Lung (tissue), 11 donors: ENCODE measurements at regions not wholly inside any gene's neighbourhood (a gene's known extent, or its start where the extent isn't known, plus 50 kb on each side); places are given as distances from the start of the nearest gene placed in this dataset.

ENCODE experiments used
- ATAC-seq: fragments of 200-7000 bp; cut with Tn5 transposase; one replicate; pipeline ENCODE4 v1.9.1; 2020; ENCODE audit warnings: moderate number of reproducible peaks; ENCODE audit not compliant: insufficient read depth, low FRiP score
- DNase-seq, 3 donors: peaks; one replicate each; pipeline ENCODE4 v3.0.0-alpha.2; 2013 to 2017
- H3K27ac ChIP-seq, 2 donors: one replicate each; pipeline ENCODE4 v1.5.1; 2013; ENCODE audit warnings: mild to moderate bottlenecking in 2 of 2, moderate library complexity in 2 of 2, control low read depth in 1 of 2, inconsistent platforms in 1 of 2, low read depth in 1 of 2, low read length in 1 of 2
- H3K27me3 ChIP-seq, 3 donors: one replicate each; pipeline ENCODE4 v1.5.1; 2013; ENCODE audit warnings: low read length in 2 of 3; ENCODE audit not compliant: control insufficient read depth in 3 of 3, insufficient read depth in 3 of 3
- H3K36me3 ChIP-seq, 4 donors: one replicate each; pipeline ENCODE4 v1.5.1; 2013; ENCODE audit warnings: low read length in 4 of 4, mild to moderate bottlenecking in 1 of 4, moderate library complexity in 1 of 4; ENCODE audit not compliant: control insufficient read depth in 4 of 4, insufficient read depth in 4 of 4
- H3K4me1 ChIP-seq, 5 donors: one replicate each; pipeline ENCODE4 v1.5.1; 2013; ENCODE audit warnings: low read length in 5 of 5, mild to moderate bottlenecking in 2 of 5, moderate library complexity in 1 of 5; ENCODE audit not compliant: control insufficient read depth in 5 of 5, insufficient read depth in 5 of 5
- H3K4me3 ChIP-seq: one replicate; pipeline ENCODE4 v1.5.1; 2013; ENCODE audit warnings: mild to moderate bottlenecking, control low read depth, moderate library complexity
- H3K9ac ChIP-seq, 2 donors: one replicate each; pipeline ENCODE4 v1.5.1; 2013; ENCODE audit warnings: low read length in 2 of 2, control low read depth in 1 of 2; ENCODE audit not compliant: insufficient read depth in 1 of 2
- H3K9me3 ChIP-seq, 4 donors: one replicate each; pipeline ENCODE4 v1.5.1; 2013; ENCODE audit warnings: low read length in 3 of 4, mild to moderate bottlenecking in 1 of 4, moderate library complexity in 1 of 4; ENCODE audit not compliant: control insufficient read depth in 4 of 4, insufficient read depth in 3 of 4
- WGBS, 2 donors: extraction: QIAGEN DNeasy Blood & Tissue Kit; methylation state at CpG; one replicate each; pipeline ENCODE4 v1.1.7; 2013; 5-methylcytosine and 5-hydroxymethylcytosine counted together
- TF ChIP-seq, protein P1 (sequence below): IDR thresholded peaks from 2 replicates; pipeline ENCODE4 v1.5.1; 2012; ENCODE audit warnings: mild to moderate bottlenecking; ENCODE audit errors: control extremely low read depth, extremely low read depth
- donor health status: control.
- donor health status: control.
- donor health status: Bipolar disorder and iron deficiency.
- donor health status: healthy.
- donor health status: DM: yes; HTN: yes; CAD: no.

DNA sequence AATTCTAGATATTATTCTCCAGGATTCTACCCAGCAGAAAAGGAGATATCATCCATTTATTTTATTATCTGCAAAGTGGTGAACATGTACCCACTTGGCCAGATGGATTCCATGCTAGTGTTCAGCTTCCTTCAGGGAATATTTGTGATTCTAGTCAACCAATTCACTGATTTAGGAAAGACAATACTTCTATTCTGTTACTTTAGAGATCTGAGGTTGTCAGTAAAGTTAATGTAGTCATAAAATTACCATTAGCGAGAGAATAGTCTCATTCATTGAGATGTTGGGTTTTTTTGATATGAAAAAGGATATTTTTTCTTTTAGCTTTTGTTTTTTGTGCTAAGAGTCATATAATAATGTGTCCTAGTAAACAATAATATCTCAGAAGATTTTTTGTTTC is 222.8 kb downstream of the CGGBP1 start:
- peaks cover 0 to 4% (median 0%) of the 10 kb centered on the region in 5 donors for H3K4me1 ChIP-seq

DNA sequence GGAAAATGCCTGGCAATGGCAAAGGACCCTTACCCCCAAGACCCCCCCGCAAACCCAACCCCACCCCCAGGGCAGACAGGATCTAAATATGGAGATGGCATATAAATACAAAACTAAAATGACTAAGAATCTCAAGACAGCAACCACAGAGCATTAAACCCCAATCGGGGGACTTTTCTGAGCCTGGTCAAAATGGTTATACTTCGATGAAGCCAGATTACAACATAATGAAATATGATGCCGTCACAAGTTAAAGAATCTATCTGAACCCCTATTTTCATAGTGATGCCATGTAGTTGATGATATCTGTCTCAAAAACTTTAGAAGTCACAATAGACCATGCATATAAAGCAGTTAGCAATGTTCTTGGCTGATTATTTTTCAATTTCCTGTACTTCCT is 223.6 kb downstream of the CGGBP1 start:
- H3K36me3 ChIP-seq = no peaks in the 10 kb centered on the region
- ATAC-seq = no peak
- H3K27ac ChIP-seq = no peak overlapping the region
- H3K4me1 ChIP-seq = peaks cover 0 to 4% (median 0%) of the 10 kb centered on the region in 5 donors
- no peaks in the 10 kb centered on the region for H3K27me3 ChIP-seq
- 60 to 82% methylated on average over 4 of the region's 4 CpGs for WGBS, 2 donors
- TF ChIP-seq, protein P1, sequence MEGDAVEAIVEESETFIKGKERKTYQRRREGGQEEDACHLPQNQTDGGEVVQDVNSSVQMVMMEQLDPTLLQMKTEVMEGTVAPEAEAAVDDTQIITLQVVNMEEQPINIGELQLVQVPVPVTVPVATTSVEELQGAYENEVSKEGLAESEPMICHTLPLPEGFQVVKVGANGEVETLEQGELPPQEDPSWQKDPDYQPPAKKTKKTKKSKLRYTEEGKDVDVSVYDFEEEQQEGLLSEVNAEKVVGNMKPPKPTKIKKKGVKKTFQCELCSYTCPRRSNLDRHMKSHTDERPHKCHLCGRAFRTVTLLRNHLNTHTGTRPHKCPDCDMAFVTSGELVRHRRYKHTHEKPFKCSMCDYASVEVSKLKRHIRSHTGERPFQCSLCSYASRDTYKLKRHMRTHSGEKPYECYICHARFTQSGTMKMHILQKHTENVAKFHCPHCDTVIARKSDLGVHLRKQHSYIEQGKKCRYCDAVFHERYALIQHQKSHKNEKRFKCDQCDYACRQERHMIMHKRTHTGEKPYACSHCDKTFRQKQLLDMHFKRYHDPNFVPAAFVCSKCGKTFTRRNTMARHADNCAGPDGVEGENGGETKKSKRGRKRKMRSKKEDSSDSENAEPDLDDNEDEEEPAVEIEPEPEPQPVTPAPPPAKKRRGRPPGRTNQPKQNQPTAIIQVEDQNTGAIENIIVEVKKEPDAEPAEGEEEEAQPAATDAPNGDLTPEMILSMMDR = no peak
- no peak overlapping the region for H3K4me3 ChIP-seq
- peaks cover 0 to 2% (median 0%) of the 10 kb centered on the region in 4 donors for H3K9me3 ChIP-seq
- DNase-seq = no peak
- no peak overlapping the region for H3K9ac ChIP-seq

More for the DNA sequence above, 222.8 kb downstream of the CGGBP1 start:
- no peaks in the 10 kb centered on the region for H3K27me3 ChIP-seq
- TF ChIP-seq, protein P1 = no peak
- peaks cover 0 to 2% (median 0%) of the 10 kb centered on the region in 4 donors for H3K9me3 ChIP-seq
- H3K27ac ChIP-seq = no peak overlapping the region
- DNase-seq (no peak), ATAC-seq (no peak)
- no peaks in the 10 kb centered on the region for H3K36me3 ChIP-seq
- 84 to 98% methylated on average over 1 of the region's 1 CpG for WGBS, 2 donors
- no peak overlapping the region for H3K9ac ChIP-seq
- no peak overlapping the region for H3K4me3 ChIP-seq

DNA sequence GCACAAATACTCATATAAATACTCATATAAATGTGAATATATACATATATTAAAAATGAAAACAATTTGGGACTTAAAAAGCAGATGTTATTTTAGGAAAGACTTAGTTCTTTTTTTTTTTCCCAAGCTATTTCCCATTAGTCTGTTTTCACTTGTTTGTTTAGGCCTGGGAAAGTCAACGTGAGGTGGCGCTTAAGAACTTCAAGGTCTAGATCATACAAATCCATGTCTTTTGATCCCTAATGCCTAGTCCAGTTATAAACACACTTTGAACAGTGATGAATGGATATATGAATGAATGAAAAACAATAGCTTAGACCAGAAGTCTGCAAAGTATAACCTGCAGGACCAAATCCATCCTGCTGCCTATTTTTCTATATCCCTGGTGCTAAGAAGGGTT is 224.5 kb downstream of the CGGBP1 start:
- Histone ChIP-seq H3K27me3 (no peaks in the 10 kb centered on the region), H3K27ac (no peak overlapping the region), H3K9ac (no peak overlapping the region), H3K4me3 (no peak overlapping the region), H3K4me1 (peaks cover 0 to 4% (median 0%) of the 10 kb centered on the region in 5 donors), H3K9me3 (no peaks in the 10 kb centered on the region), H3K36me3 (no peaks in the 10 kb centered on the region)
- TF ChIP-seq, protein P1 = no peak
- DNase-seq = no peak
- no peak for ATAC-seq
- WGBS, 2 donors = 66 to 75% methylated on average over 2 of the region's 2 CpGs

DNA sequence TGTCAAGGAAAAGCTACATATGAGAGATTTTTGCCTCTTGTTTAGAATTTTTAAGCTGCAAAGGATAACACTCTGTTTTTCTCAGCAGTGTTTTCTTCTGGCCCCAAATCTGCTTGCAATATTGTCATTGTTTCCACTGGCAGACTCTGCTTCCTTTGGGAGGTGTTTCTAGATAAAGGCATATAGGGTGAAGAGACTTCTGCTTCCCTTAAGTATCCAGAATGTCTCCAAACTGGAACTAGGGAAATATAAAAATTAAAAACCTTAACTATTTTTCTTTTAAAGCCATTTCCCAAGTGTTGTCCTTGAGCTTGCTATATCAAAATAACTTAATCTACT is 225.8 kb downstream of the CGGBP1 start:
- Histone ChIP-seq H3K27me3 (no peaks in the 10 kb centered on the region), H3K4me1 (peaks cover 0 to 4% (median 0%) of the 10 kb centered on the region in 5 donors), H3K27ac (no peak overlapping the region), H3K36me3 (no peaks in the 10 kb centered on the region), H3K9ac (no peak overlapping the region), H3K9me3 (no peaks in the 10 kb centered on the region), H3K4me3 (no peak overlapping the region)
- no peak for ATAC-seq
- DNase-seq = no peak
- TF ChIP-seq, protein P1 = no peak
